NB4 (cell line): ENCODE measurements at regions not wholly inside any gene's neighbourhood (a gene's known extent, or its start where the extent isn't known, plus 50 kb on each side); places are given as distances from the start of the nearest gene placed in this dataset.

ENCODE experiments used
- CTCF ChIP-seq: IDR thresholded peaks from one replicate; pipeline ENCODE4 v1.5.1; 2012; ENCODE audit warnings: low read depth, low read length
- MAX ChIP-seq: IDR thresholded peaks from 2 replicates; pipeline ENCODE4 v1.6.1; 2011; ENCODE audit warnings: low read depth, low read length
- POLR2A ChIP-seq: IDR thresholded peaks from 2 replicates; pipeline ENCODE4 v1.6.1; 2011; ENCODE audit warnings: mild to moderate bottlenecking; ENCODE audit not compliant: insufficient read length; ENCODE audit errors: extremely low read depth

- TF ChIP-seq CTCF (no peak), POLR2A (no peak), MAX (no peak)
These were observed 303.0 kb upstream of the SP8 start for GRCh38 chr7:21089653-21090052.
